ENCODE measurements at regions not wholly inside any gene's neighbourhood (a gene's known extent, or its start where the extent isn't known, plus 50 kb on each side); places are given as distances from the start of the nearest gene placed in this dataset.

GRCh38 chr11:104338186-104338585 is 174.2 kb upstream of the PDGFD start:
- Histone ChIP-seq H3K4me3 (no peak overlapping the region), H3K4me1 (replicated peaks) (no peaks in the 10 kb centered on the region), H3K9me3 (no peaks in the 10 kb centered on the region), H3K36me3 (no peaks in the 10 kb centered on the region), H3K27me3 (replicated peaks; ENCODE audit: insufficient read depth) (no peaks in the 10 kb centered on the region), H3K27ac (no peak overlapping the region)
- TF ChIP-seq CTCF (IDR thresholded peaks at IDR 0.05) (no peak), POLR2A (IDR thresholded peaks at IDR 0.05) (no peak), POLR2AphosphoS5 (IDR thresholded peaks at IDR 0.05) (no peak)
- intact Hi-C loops (cut with DNase I), result no loop called here
- WGBS, result 57% methylated on average over 1 of the region's 1 CpG
- no peak for DNase-seq (ENCODE audit: low spot score)

- Histone ChIP-seq H3K4me1 (replicated peaks) (no peaks in the 10 kb centered on the region), H3K27me3 (replicated peaks; ENCODE audit: insufficient read depth) (no peaks in the 10 kb centered on the region), H3K9me3 (no peaks in the 10 kb centered on the region), H3K4me3 (no peak overlapping the region), H3K36me3 (no peaks in the 10 kb centered on the region), H3K27ac (no peak overlapping the region)
- no peak for DNase-seq (ENCODE audit: low spot score)
- no peak for TF ChIP-seq CTCF (IDR thresholded peaks at IDR 0.05)
- TF ChIP-seq POLR2AphosphoS5 (IDR thresholded peaks at IDR 0.05), result no peak
- TF ChIP-seq POLR2A (IDR thresholded peaks at IDR 0.05), result no peak
- WGBS, result 85% methylated on average over 3 of the region's 3 CpGs
- intact Hi-C loops (cut with DNase I), result no loop called here
Measured at GRCh38 chr11:104337273-104337672, 173.3 kb upstream of the PDGFD start.

GRCh38 chr11:104333977-104334376 is 170.0 kb upstream of the PDGFD start:
- intact Hi-C loops (cut with DNase I), result no loop called here
- Histone ChIP-seq H3K9me3 (no peaks in the 10 kb centered on the region), H3K4me1 (replicated peaks) (no peaks in the 10 kb centered on the region), H3K4me3 (no peak overlapping the region), H3K27me3 (replicated peaks; ENCODE audit: insufficient read depth) (no peaks in the 10 kb centered on the region), H3K27ac (no peak overlapping the region), H3K36me3 (no peaks in the 10 kb centered on the region)
- WGBS, result 92% methylated on average over 4 of the region's 4 CpGs
- no peak for DNase-seq (ENCODE audit: low spot score)
- no peak for TF ChIP-seq POLR2AphosphoS5 (IDR thresholded peaks at IDR 0.05)

GRCh38 chr11:104332110-104332509 is 168.2 kb upstream of the PDGFD start:
- DNase-seq (ENCODE audit: low spot score), result no peak
- Histone ChIP-seq H3K36me3 (no peaks in the 10 kb centered on the region), H3K4me3 (no peak overlapping the region), H3K9me3 (no peaks in the 10 kb centered on the region), H3K4me1 (replicated peaks) (no peaks in the 10 kb centered on the region), H3K27me3 (replicated peaks; ENCODE audit: insufficient read depth) (no peaks in the 10 kb centered on the region), H3K27ac (no peak overlapping the region)
- intact Hi-C loops (cut with DNase I), result no loop called here
- 83% methylated on average over 4 of the region's 4 CpGs for WGBS
- TF ChIP-seq CTCF (IDR thresholded peaks at IDR 0.05), result no peak
- TF ChIP-seq POLR2A (IDR thresholded peaks at IDR 0.05), result no peak
- no peak for TF ChIP-seq POLR2AphosphoS5 (IDR thresholded peaks at IDR 0.05)

GRCh38 chr11:104329078-104329665 is 165.2 kb upstream of the PDGFD start:
- Histone ChIP-seq H3K27ac (no peak overlapping the region), H3K4me3 (no peak overlapping the region), H3K9me3 (no peaks in the 10 kb centered on the region), H3K4me1 (replicated peaks) (no peaks in the 10 kb centered on the region), H3K27me3 (replicated peaks; ENCODE audit: insufficient read depth) (no peaks in the 10 kb centered on the region), H3K36me3 (no peaks in the 10 kb centered on the region)
- intact Hi-C loops (cut with DNase I), result no loop called here
- TF ChIP-seq POLR2A (IDR thresholded peaks at IDR 0.05), result no peak
- TF ChIP-seq CTCF (IDR thresholded peaks at IDR 0.05), result no peak
- no peak for TF ChIP-seq POLR2AphosphoS5 (IDR thresholded peaks at IDR 0.05)
- DNase-seq (ENCODE audit: low spot score), result no peak
- 68% methylated on average over 2 of the region's 2 CpGs for WGBS
